Osteocyte (in vitro differentiated cells): ENCODE measurements at regions not wholly inside any gene's neighbourhood (a gene's known extent, or its start where the extent isn't known, plus 50 kb on each side); places are given as distances from the start of the nearest gene placed in this dataset.

ENCODE experiments used
- DNase-seq: peaks from one replicate; pipeline ENCODE4 v3.0.0; 2021; ENCODE audit warnings: mixed read lengths; ENCODE audit not compliant: unreplicated experiment; ENCODE audit errors: extremely low spot score
- H3K27ac Mint-ChIP-seq: one replicate; pipeline ENCODE4 v1.8.0; 2021; ENCODE audit warnings: mild to moderate bottlenecking, mixed read lengths; ENCODE audit not compliant: unreplicated experiment
- H3K27me3 Mint-ChIP-seq: one replicate; pipeline ENCODE4 v1.8.0; 2021; ENCODE audit warnings: mixed read lengths; ENCODE audit not compliant: unreplicated experiment
- H3K36me3 Mint-ChIP-seq: one replicate; pipeline ENCODE4 v1.8.0; 2021; ENCODE audit warnings: mixed read lengths; ENCODE audit not compliant: unreplicated experiment
- H3K4me1 Mint-ChIP-seq: one replicate; pipeline ENCODE4 v1.8.0; 2021; ENCODE audit warnings: mixed read lengths; ENCODE audit not compliant: unreplicated experiment
- H3K4me3 Mint-ChIP-seq: one replicate; pipeline ENCODE4 v1.8.0; 2021; ENCODE audit warnings: mild to moderate bottlenecking, moderate library complexity, mixed read lengths; ENCODE audit not compliant: unreplicated experiment
- H3K9me3 Mint-ChIP-seq: one replicate; pipeline ENCODE4 v1.8.0; 2021; ENCODE audit warnings: mixed read lengths; ENCODE audit not compliant: unreplicated experiment
- TF ChIP-seq, protein P1 (sequence below): fragments of 200-600 bp; sonication (generic); IDR thresholded peaks from 2 replicates; pipeline ENCODE4 v1.5.0; 2021; ENCODE audit warnings: antibody characterized with exemption, mild to moderate bottlenecking, moderate library complexity

DNA sequence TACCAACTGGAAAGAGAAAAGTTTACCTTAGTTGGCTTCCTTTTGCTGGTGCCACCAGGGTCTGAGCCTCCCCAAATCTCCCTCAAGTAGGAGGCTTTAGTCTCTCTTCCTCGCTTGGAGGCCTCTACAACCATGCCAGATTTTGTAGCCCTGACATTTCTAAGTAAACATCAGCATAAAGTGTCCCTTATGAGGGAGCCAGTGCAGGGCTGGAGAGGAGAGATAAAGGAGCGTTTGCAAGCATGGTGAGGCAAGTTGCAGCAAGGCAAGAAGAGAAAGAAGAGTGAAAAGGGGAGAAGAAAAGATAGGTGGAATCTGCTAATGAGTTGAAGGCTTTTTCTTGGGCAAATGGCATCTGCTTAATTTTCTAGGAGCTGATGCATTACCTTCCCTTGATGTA, 82.7 kb upstream of the FNDC3B start:
- TF ChIP-seq, protein P1, sequence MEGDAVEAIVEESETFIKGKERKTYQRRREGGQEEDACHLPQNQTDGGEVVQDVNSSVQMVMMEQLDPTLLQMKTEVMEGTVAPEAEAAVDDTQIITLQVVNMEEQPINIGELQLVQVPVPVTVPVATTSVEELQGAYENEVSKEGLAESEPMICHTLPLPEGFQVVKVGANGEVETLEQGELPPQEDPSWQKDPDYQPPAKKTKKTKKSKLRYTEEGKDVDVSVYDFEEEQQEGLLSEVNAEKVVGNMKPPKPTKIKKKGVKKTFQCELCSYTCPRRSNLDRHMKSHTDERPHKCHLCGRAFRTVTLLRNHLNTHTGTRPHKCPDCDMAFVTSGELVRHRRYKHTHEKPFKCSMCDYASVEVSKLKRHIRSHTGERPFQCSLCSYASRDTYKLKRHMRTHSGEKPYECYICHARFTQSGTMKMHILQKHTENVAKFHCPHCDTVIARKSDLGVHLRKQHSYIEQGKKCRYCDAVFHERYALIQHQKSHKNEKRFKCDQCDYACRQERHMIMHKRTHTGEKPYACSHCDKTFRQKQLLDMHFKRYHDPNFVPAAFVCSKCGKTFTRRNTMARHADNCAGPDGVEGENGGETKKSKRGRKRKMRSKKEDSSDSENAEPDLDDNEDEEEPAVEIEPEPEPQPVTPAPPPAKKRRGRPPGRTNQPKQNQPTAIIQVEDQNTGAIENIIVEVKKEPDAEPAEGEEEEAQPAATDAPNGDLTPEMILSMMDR: no peak
- Mint-ChIP-seq H3K36me3 (no peaks in the 10 kb centered on the region), H3K4me1 (peaks cover 17% of the 10 kb centered on the region), H3K4me3 (no peak overlapping the region), H3K27ac (no peak overlapping the region), H3K9me3 (no peaks in the 10 kb centered on the region), H3K27me3 (no peaks in the 10 kb centered on the region)
- no peak for DNase-seq

DNA sequence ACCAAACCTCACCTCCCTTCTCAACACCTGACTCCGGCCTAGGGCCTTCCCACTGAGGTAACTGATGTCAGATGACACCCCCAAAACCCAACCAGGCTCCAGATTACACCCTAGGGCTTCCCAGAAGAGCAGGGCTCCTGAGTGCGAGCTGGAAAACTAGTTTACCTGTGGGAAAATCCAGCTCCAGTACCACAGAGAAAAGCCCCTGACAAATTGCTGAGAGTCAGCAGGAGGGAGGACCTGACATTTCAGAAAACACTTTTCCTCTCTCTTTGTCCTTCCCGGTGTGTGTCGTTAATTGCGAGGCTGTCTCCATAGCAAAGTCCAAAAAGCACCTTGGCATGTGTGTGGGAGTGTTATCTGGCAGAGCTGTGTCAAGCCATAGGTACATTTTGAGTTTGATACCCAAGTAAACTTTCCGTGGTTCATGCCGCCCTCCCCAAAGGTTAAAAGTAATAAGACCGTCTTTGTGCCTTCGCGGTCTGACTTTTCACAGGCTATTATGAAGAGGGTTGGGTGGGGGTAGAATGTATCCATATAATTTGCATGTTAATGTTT, 79.8 kb upstream of the FNDC3B start:
- H3K4me3 Mint-ChIP-seq: no peak overlapping the region
- H3K4me1 Mint-ChIP-seq: peaks cover 13% of the 10 kb centered on the region
- H3K27ac Mint-ChIP-seq: no peak overlapping the region
- TF ChIP-seq, protein P1: no peak
- H3K9me3 Mint-ChIP-seq: peaks cover 4% of the 10 kb centered on the region
- no peaks in the 10 kb centered on the region for H3K36me3 Mint-ChIP-seq
- no peak for DNase-seq
- no peaks in the 10 kb centered on the region for H3K27me3 Mint-ChIP-seq

DNA sequence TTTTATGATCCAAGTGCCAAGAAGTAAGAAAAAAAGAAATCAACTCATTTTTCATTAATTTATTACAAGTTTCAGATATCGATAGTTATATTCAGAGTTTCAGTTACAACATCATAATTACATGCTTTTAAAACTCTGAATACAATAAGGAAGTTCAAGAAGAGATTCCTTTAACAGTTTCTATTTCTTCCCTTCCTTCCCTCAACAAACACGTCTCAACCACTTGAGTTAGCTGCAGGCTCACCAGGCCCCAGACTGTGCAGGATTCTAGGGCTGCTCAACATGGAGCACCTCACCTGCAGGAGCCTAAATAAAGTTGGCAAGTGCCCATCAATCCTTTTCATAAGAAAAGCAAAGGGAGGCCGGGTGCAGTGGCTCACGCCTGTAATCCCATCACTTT, 79.2 kb upstream of the FNDC3B start:
- H3K36me3 Mint-ChIP-seq: no peaks in the 10 kb centered on the region

DNA sequence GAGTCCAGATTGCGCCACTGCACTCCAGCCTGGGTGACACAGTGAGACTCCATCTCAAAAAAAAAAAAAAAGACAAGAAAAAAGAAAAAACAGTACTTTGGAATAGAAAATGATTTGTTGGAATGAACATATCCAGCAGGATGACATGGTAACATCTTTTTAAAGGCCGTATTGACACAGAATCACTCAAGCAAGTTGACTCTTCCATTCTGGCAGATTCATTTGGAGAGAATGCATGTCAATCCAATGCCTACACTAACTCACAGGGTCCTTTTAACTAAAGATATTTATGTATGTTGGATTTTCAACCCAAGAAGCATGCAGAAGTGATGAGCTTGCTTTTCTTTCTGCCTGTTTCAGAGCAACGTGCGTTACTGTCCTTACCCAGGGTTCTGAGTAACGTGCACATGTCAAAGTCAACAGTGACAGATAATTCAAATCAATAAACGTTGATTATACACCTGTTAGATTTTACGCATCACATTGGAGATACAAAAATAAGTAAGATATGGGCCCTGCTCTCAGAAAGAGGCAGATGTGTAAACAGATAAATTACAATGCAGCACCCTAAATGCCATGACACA, 77.1 kb upstream of the FNDC3B start:
- Mint-ChIP-seq H3K9me3 (peaks cover 9% of the 10 kb centered on the region), H3K4me1 (peaks cover 25% of the 10 kb centered on the region), H3K27me3 (no peaks in the 10 kb centered on the region), H3K27ac (no peak overlapping the region), H3K4me3 (no peak overlapping the region), H3K36me3 (no peaks in the 10 kb centered on the region)
- TF ChIP-seq, protein P1: no peak
- DNase-seq: no peak

More for the DNA sequence above, 79.2 kb upstream of the FNDC3B start:
- no peak overlapping the region for H3K4me3 Mint-ChIP-seq
- TF ChIP-seq, protein P1: no peak
- H3K9me3 Mint-ChIP-seq: peaks cover 7% of the 10 kb centered on the region
- no peak for DNase-seq
- H3K27me3 Mint-ChIP-seq: no peaks in the 10 kb centered on the region
- peaks cover 18% of the 10 kb centered on the region for H3K4me1 Mint-ChIP-seq
- no peak overlapping the region for H3K27ac Mint-ChIP-seq

DNA sequence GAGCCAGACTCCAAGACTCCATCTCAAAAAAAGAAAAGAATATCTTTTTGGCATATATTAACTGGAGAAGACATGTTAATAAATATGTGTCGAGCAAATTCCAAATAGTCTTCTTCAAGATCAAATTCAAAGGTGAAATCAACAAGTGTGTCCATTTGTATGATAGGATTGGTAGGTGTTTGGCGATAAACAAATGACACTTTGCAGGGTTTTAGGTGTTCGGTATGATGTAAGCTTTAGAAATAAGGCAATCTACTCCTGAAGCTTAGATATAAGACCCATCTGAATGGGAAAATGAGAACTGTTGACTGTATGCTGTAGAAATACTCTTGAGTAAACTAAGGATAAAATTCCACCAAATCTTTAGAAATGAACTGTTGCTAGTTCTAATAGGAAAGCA, 75.8 kb upstream of the FNDC3B start:
- TF ChIP-seq, protein P1: no peak
- H3K4me1 Mint-ChIP-seq: peaks cover 37% of the 10 kb centered on the region
- H3K27ac Mint-ChIP-seq: no peak overlapping the region

More for the DNA sequence above, 75.8 kb upstream of the FNDC3B start:
- no peaks in the 10 kb centered on the region for H3K27me3 Mint-ChIP-seq
- no peaks in the 10 kb centered on the region for H3K36me3 Mint-ChIP-seq
- DNase-seq: no peak
- peaks cover 9% of the 10 kb centered on the region for H3K9me3 Mint-ChIP-seq
- H3K4me3 Mint-ChIP-seq: no peak overlapping the region
